ENCODE measurements at regions not wholly inside any gene's neighbourhood (a gene's known extent, or its start where the extent isn't known, plus 50 kb on each side); places are given as distances from the start of the nearest gene placed in this dataset.
"Not testable (repeated sequence)": the region's sequence is repeated elsewhere in the genome, so short reads cannot be mapped to it uniquely, and the experiment has no call there.

DNA sequence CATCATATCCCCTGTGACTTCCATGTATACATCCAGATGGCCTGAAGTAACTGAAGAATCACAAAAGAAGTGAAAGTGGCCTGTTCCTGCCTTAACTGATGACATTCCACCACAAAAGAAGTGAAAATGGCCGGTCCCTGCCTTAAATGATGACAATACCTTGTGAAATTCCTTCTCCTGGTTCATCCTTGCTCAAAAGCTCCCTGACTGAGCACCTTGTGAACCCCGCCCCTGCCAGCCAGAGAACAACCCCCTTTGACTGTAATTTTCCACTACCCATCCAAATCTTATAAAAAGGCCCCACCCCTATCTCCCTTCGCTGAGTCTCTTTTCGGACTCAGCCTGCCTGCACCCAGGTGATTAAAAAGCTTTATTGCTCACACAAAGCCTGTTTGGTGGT lies 680.2 kb downstream of the KHDRBS2 start:
- TF ChIP-seq CTCF (IDR thresholded peaks at IDR 0.05; ENCODE audit: extremely low read depth in 1 of 2, insufficient read depth in 1 of 2, low read depth in 1 of 2, low read length in 2 of 2); JUN (IDR thresholded peaks at IDR 0.05; ENCODE audit: borderline replicate concordance, insufficient read depth, insufficient read length, low read depth); POLR2A (IDR thresholded peaks at IDR 0.05; ENCODE audit: low read depth, low read length); POLR2AphosphoS5 (IDR thresholded peaks at IDR 0.05; ENCODE audit: insufficient read depth, low read depth, low read length); MAX (IDR thresholded peaks at IDR 0.05; ENCODE audit: insufficient read depth, insufficient read length); EZH2 (IDR thresholded peaks at IDR 0.05; ENCODE audit: borderline replicate concordance, low read depth, low read length, severe bottlenecking); GATA2 (IDR thresholded peaks at IDR 0.05; ENCODE audit: insufficient read depth, insufficient read length, low read depth, low read length); FOS (IDR thresholded peaks at IDR 0.05; ENCODE audit: borderline replicate concordance, insufficient read depth, low read length): not testable (repeated sequence)
